Neural cell (in vitro differentiated cells): ENCODE measurements at regions not wholly inside any gene's neighbourhood (a gene's known extent, or its start where the extent isn't known, plus 50 kb on each side); places are given as distances from the start of the nearest gene placed in this dataset.

Experiments used
- H2AFZ ChIP-seq: fragments of 200-600, 300-800 bp; sonication (generic), shearing (Covaris generic); 2 replicates; pipeline ENCODE4 v1.6.0; 2014; ENCODE audit warnings: low read depth, mild to moderate bottlenecking, antibody characterized with exemption, low read length, moderate library complexity
- H3F3A ChIP-seq: fragments of 200-600 bp; shearing (Covaris generic); 2 replicates; pipeline ENCODE4 v1.6.1; 2016; ENCODE audit warnings: mild to moderate bottlenecking, moderate library complexity, mixed read lengths, antibody characterized with exemption, low read length; ENCODE audit not compliant: insufficient read depth, poor library complexity, severe bottlenecking
- H3K27ac ChIP-seq: fragments of 200-600, 300-800 bp; sonication (generic), shearing (Covaris generic); 2 replicates; pipeline ENCODE4 v1.5.1; 2014; ENCODE audit warnings: mild to moderate bottlenecking, low read length, moderate library complexity
- H3K27me3 ChIP-seq: fragments of 300-800, 200-600 bp; sonication (generic), shearing (Covaris generic); 2 replicates; pipeline ENCODE4 v1.6.0; 2014; ENCODE audit warnings: mild to moderate bottlenecking, low read depth, low read length, moderate library complexity; ENCODE audit not compliant: insufficient read depth
- H3K36me3 ChIP-seq: fragments of 300-800, 200-600 bp; sonication (generic), shearing (Covaris generic); 2 replicates; pipeline ENCODE4 v1.5.1; 2014; ENCODE audit warnings: mild to moderate bottlenecking, antibody characterized with exemption, low read length, moderate library complexity; ENCODE audit not compliant: insufficient read depth
- H3K4me2 ChIP-seq: fragments of 300-800, 200-600 bp; sonication (generic), shearing (Covaris generic); 2 replicates; pipeline ENCODE4 v1.6.0; 2014; ENCODE audit warnings: mild to moderate bottlenecking, low read length
- H3K4me3 ChIP-seq: fragments of 300-800, 200-600 bp; sonication (generic), shearing (Covaris generic); 2 replicates; pipeline ENCODE4 v1.5.1; 2014; ENCODE audit warnings: mild to moderate bottlenecking, low read length, moderate library complexity
- H3K79me2 ChIP-seq: fragments of 200-600 bp; shearing (Covaris generic); replicated peaks from 2 replicates; pipeline ENCODE4 v1.6.0; 2014; ENCODE audit warnings: mild to moderate bottlenecking, low read length, moderate library complexity; ENCODE audit not compliant: insufficient read depth
- H3K9ac ChIP-seq: fragments of 300-800, 200-600 bp; sonication (generic), shearing (Covaris generic); 2 replicates; pipeline ENCODE4 v1.6.1; 2016; ENCODE audit warnings: mild to moderate bottlenecking, low read length, mixed read lengths
- H3K9me2 ChIP-seq: fragments of 200-600 bp; shearing (Covaris generic); 2 replicates; pipeline ENCODE4 v1.6.1; 2016; ENCODE audit warnings: mild to moderate bottlenecking, low read length, mixed read lengths; ENCODE audit not compliant: insufficient read depth
- H3K9me3 ChIP-seq: fragments of 200-600, 300-800 bp; sonication (generic), shearing (Covaris generic); 2 replicates; pipeline ENCODE4 v1.6.1; 2016; ENCODE audit warnings: mild to moderate bottlenecking, mixed run types, low read length, moderate library complexity, mixed read lengths
- H4K20me1 ChIP-seq: fragments of 200-600 bp; shearing (Covaris generic); 2 replicates; pipeline ENCODE4 v1.6.1; 2016; ENCODE audit warnings: mild to moderate bottlenecking, mixed run types; ENCODE audit not compliant: insufficient read depth
- EP300 ChIP-seq: fragments of 450-650 bp; conservative IDR thresholded peaks from 2 replicates; pipeline ENCODE4 v1.6.1; 2014; ENCODE audit warnings: antibody characterized with exemption, mild to moderate bottlenecking, moderate library complexity; ENCODE audit not compliant: poor library complexity, severe bottlenecking
- EZH2 ChIP-seq: fragments of 200-600, 300-800 bp; shearing (Covaris generic), sonication (generic); IDR thresholded peaks from 2 replicates; pipeline ENCODE4 v1.6.1; 2014; ENCODE audit warnings: antibody characterized with exemption, low read length, borderline replicate concordance, mild to moderate bottlenecking; ENCODE audit not compliant: insufficient read depth, poor library complexity, severe bottlenecking
- MXI1 ChIP-seq: fragments of 450-650 bp; conservative IDR thresholded peaks from 2 replicates; pipeline ENCODE4 v1.6.1; 2014; ENCODE audit warnings: antibody characterized with exemption, mild to moderate bottlenecking; ENCODE audit not compliant: poor library complexity, severe bottlenecking
- POLR2AphosphoS5 ChIP-seq: IDR thresholded peaks from 2 replicates; pipeline ENCODE4 v1.6.1; 2012
- RAD21 ChIP-seq: fragments of 450-650 bp; conservative IDR thresholded peaks from 2 replicates; pipeline ENCODE4 v1.6.1; 2014; ENCODE audit warnings: antibody characterized with exemption, mild to moderate bottlenecking, moderate library complexity
- SMC3 ChIP-seq: fragments of 450-650 bp; conservative IDR thresholded peaks from 2 replicates; pipeline ENCODE4 v1.6.1; 2014; ENCODE audit warnings: antibody characterized with exemption, mild to moderate bottlenecking, moderate library complexity; ENCODE audit not compliant: poor library complexity
- TAF1 ChIP-seq: IDR thresholded peaks from 2 replicates; pipeline ENCODE4 v1.6.1; 2012; ENCODE audit warnings: low read depth
- TF ChIP-seq, protein P1 (sequence below): IDR thresholded peaks from 2 replicates; pipeline ENCODE4 v1.6.1; 2012; ENCODE audit warnings: borderline replicate concordance
- TF ChIP-seq, protein P2 (sequence below): fragments of 450-650 bp; IDR thresholded peaks from 2 replicates; pipeline ENCODE4 v1.5.1; 2014; ENCODE audit warnings: antibody characterized with exemption, mild to moderate bottlenecking, moderate library complexity; ENCODE audit not compliant: poor library complexity, severe bottlenecking

DNA sequence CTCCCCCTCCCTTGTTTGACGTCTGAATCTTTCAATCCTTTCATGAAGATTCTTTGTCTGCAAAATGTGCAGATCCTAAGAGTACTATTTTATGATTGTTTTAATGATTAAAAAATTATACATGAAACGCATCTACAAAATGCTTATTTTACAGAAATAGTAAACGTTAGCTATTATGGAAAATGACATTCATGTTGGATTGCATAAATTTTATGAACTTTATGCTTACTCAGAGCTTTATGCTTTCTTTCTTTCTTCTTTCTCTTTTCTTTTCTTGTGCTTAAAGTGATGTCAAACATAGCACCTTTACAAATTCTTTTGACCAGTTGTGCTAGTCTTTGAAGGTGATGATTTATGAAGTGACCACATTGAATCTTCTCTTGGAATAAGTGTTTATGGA, 805.4 kb downstream of the ADCYAP1 start:
- no peaks in the 10 kb centered on the region for H3F3A ChIP-seq
- H3K9ac ChIP-seq = no peak overlapping the region
- no peaks in the 10 kb centered on the region for H3K79me2 ChIP-seq
- H3K4me3 ChIP-seq = no peak overlapping the region
- H3K27ac ChIP-seq = no peak overlapping the region
- H3K4me2 ChIP-seq = no peak overlapping the region
- no peak for TF ChIP-seq TAF1
- no peak for TF ChIP-seq POLR2AphosphoS5
- no peak for TF ChIP-seq RAD21
- TF ChIP-seq MXI1 = no peak
- TF ChIP-seq, protein P1, sequence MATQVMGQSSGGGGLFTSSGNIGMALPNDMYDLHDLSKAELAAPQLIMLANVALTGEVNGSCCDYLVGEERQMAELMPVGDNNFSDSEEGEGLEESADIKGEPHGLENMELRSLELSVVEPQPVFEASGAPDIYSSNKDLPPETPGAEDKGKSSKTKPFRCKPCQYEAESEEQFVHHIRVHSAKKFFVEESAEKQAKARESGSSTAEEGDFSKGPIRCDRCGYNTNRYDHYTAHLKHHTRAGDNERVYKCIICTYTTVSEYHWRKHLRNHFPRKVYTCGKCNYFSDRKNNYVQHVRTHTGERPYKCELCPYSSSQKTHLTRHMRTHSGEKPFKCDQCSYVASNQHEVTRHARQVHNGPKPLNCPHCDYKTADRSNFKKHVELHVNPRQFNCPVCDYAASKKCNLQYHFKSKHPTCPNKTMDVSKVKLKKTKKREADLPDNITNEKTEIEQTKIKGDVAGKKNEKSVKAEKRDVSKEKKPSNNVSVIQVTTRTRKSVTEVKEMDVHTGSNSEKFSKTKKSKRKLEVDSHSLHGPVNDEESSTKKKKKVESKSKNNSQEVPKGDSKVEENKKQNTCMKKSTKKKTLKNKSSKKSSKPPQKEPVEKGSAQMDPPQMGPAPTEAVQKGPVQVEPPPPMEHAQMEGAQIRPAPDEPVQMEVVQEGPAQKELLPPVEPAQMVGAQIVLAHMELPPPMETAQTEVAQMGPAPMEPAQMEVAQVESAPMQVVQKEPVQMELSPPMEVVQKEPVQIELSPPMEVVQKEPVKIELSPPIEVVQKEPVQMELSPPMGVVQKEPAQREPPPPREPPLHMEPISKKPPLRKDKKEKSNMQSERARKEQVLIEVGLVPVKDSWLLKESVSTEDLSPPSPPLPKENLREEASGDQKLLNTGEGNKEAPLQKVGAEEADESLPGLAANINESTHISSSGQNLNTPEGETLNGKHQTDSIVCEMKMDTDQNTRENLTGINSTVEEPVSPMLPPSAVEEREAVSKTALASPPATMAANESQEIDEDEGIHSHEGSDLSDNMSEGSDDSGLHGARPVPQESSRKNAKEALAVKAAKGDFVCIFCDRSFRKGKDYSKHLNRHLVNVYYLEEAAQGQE = no peak
- TF ChIP-seq SMC3 = no peak
- no peak for TF ChIP-seq EP300
- TF ChIP-seq, protein P2, sequence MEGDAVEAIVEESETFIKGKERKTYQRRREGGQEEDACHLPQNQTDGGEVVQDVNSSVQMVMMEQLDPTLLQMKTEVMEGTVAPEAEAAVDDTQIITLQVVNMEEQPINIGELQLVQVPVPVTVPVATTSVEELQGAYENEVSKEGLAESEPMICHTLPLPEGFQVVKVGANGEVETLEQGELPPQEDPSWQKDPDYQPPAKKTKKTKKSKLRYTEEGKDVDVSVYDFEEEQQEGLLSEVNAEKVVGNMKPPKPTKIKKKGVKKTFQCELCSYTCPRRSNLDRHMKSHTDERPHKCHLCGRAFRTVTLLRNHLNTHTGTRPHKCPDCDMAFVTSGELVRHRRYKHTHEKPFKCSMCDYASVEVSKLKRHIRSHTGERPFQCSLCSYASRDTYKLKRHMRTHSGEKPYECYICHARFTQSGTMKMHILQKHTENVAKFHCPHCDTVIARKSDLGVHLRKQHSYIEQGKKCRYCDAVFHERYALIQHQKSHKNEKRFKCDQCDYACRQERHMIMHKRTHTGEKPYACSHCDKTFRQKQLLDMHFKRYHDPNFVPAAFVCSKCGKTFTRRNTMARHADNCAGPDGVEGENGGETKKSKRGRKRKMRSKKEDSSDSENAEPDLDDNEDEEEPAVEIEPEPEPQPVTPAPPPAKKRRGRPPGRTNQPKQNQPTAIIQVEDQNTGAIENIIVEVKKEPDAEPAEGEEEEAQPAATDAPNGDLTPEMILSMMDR = no peak
- no peak for TF ChIP-seq EZH2
- H3K9me2 ChIP-seq = no peaks in the 10 kb centered on the region
- H4K20me1 ChIP-seq = no peaks in the 10 kb centered on the region
- no peaks in the 10 kb centered on the region for H3K27me3 ChIP-seq
- H3K36me3 ChIP-seq = no peaks in the 10 kb centered on the region
- H3K9me3 ChIP-seq = no peaks in the 10 kb centered on the region
- H2AFZ ChIP-seq = no peak overlapping the region

DNA sequence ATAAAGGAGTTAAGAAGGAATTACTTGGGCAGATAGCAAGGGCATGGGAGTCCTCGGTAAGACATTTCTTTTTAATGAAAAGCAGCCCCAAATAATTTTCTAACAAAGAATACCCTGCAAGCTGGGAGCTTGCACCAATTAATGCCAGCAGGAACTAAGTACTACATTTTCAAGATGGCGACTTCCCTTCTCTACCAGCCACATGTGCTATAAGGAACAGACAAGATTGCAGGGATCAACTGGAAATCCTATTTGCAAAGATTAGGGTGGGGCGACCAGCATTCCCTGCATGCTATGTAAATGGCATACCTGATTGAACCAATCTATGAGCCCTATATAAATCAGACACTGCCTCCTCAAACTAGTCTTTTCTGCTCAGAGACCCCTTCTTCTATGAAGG, 827.5 kb downstream of the ADCYAP1 start:
- Histone ChIP-seq H3F3A (no peaks in the 10 kb centered on the region), H4K20me1 (no peaks in the 10 kb centered on the region), H3K4me3 (no peak overlapping the region), H3K36me3 (no peaks in the 10 kb centered on the region), H2AFZ (no peak overlapping the region), H3K9ac (no peak overlapping the region), H3K27ac (no peak overlapping the region), H3K9me2 (no peaks in the 10 kb centered on the region), H3K79me2 (no peaks in the 10 kb centered on the region), H3K9me3 (no peaks in the 10 kb centered on the region), H3K27me3 (no peaks in the 10 kb centered on the region), H3K4me2 (no peak overlapping the region)
- TF ChIP-seq, protein P2 = no peak
- TF ChIP-seq EZH2 (no peak), TAF1 (no peak), EP300 (no peak), SMC3 (no peak), MXI1 (no peak), POLR2AphosphoS5 (no peak), RAD21 (no peak)
- TF ChIP-seq, protein P1 = no peak
